ENCODE measurements at regions not wholly inside any gene's neighbourhood (a gene's known extent, or its start where the extent isn't known, plus 50 kb on each side); places are given as distances from the start of the nearest gene placed in this dataset.

DNA sequence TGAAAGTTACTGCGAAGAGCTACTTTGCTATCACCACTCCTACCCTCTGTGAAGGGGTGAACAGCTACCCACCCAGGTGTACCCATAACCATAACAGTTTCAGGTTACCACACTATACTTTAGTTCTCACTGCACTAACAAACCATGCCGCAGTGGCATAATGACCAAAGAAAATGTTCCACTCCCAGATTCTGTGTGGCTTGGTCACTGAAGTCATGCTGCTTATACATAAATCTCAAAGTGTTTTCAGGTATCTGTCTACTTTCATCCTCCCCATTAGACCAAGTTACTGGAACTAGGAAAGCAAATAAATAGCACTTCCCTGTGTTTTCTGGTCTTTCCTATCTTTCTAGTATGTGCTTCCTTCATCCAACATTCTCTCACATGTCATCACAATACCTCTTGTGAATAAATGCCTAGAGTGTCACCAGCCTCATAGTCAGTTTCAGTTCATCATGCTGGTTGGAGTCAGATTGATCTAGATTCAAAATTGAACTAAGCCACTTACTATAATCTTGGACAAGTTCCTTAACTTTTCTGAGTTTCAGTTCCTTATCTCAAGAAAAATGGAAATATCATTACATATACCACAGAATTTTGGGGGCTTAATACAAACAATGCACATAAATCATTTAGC, 293.6 kb downstream of the FSIP2 start:
- POLR2A ChIA-PET, result no interaction called here
- no peaks in the 10 kb centered on the region for H3K9me3 ChIP-seq (replicated peaks; ENCODE audit: control insufficient read depth, insufficient read depth, low read length)
- H3K9me1 ChIP-seq (replicated peaks; ENCODE audit: control insufficient read depth, extremely low read depth, insufficient read depth, low read length), result no peaks in the 10 kb centered on the region
- TF ChIP-seq POLR2A (IDR thresholded peaks at IDR 0.05; ENCODE audit: low read depth, low read length) (no peak), EZH2 (IDR thresholded peaks at IDR 0.05; ENCODE audit: borderline replicate concordance, low read depth, low read length, severe bottlenecking) (no peak), POLR2AphosphoS5 (IDR thresholded peaks at IDR 0.05; ENCODE audit: insufficient read depth, low read depth, low read length) (no peak), MYC (IDR thresholded peaks at IDR 0.05; ENCODE audit: low read depth, low read length) (no peak), FOS (IDR thresholded peaks at IDR 0.05; ENCODE audit: borderline replicate concordance, insufficient read depth, low read length) (no peak), GATA2 (IDR thresholded peaks at IDR 0.05; ENCODE audit: insufficient read depth, insufficient read length, low read depth, low read length) (no peak), JUN (IDR thresholded peaks at IDR 0.05; ENCODE audit: borderline replicate concordance, insufficient read depth, insufficient read length, low read depth) (no peak)
- TF ChIP-seq, protein P1, sequence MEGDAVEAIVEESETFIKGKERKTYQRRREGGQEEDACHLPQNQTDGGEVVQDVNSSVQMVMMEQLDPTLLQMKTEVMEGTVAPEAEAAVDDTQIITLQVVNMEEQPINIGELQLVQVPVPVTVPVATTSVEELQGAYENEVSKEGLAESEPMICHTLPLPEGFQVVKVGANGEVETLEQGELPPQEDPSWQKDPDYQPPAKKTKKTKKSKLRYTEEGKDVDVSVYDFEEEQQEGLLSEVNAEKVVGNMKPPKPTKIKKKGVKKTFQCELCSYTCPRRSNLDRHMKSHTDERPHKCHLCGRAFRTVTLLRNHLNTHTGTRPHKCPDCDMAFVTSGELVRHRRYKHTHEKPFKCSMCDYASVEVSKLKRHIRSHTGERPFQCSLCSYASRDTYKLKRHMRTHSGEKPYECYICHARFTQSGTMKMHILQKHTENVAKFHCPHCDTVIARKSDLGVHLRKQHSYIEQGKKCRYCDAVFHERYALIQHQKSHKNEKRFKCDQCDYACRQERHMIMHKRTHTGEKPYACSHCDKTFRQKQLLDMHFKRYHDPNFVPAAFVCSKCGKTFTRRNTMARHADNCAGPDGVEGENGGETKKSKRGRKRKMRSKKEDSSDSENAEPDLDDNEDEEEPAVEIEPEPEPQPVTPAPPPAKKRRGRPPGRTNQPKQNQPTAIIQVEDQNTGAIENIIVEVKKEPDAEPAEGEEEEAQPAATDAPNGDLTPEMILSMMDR (IDR thresholded peaks at IDR 0.05; ENCODE audit: extremely low read depth in 1 of 2, insufficient read depth in 1 of 2, low read depth in 1 of 2, low read length in 2 of 2), result no peak
- TF ChIP-seq, protein P2, sequence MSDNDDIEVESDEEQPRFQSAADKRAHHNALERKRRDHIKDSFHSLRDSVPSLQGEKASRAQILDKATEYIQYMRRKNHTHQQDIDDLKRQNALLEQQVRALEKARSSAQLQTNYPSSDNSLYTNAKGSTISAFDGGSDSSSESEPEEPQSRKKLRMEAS (IDR thresholded peaks at IDR 0.05; ENCODE audit: insufficient read depth, insufficient read length), result no peak
- no peaks in the 10 kb centered on the region for H4K20me1 ChIP-seq (replicated peaks; ENCODE audit: control insufficient read depth, extremely low read depth, insufficient read depth, low read length)
- H3K36me3 ChIP-seq (ENCODE audit: control insufficient read depth in 2 of 2, extremely low read depth in 1 of 2, insufficient read depth in 2 of 2, low read length in 2 of 2), result no peaks in the 10 kb centered on the region
- H3K4me2 ChIP-seq (ENCODE audit: insufficient read depth, low read length), result no peak overlapping the region
- dilution Hi-C loops (cut with MboI; ENCODE audit: extremely low pct_ligation_motif_present, low sequenced_read_pairs) (no loop called here), intact Hi-C loops (cut with micrococcal nuclease) (no loop called here)
- no peak overlapping the region for H3K4me3 ChIP-seq (replicated peaks in 1 of 3; ENCODE audit: insufficient read depth in 1 of 3, low read depth in 1 of 3, low read length in 3 of 3)
- no peak overlapping the region for H2AFZ ChIP-seq (ENCODE audit: low read depth, low read length)
- DNase-seq (ENCODE audit: low read depth, low spot score) (no peak), FAIRE-seq (no peak)
- no peaks in the 10 kb centered on the region for H3K4me1 ChIP-seq (ENCODE audit: control insufficient read depth, extremely low read depth, insufficient read depth, low read length)
- no TSS peak for BruUV-seq (replicated peaks)
- no peaks in the 10 kb centered on the region for H3K79me2 ChIP-seq (ENCODE audit: control insufficient read depth, insufficient read depth, low read length)
- H3K9ac ChIP-seq (replicated peaks; ENCODE audit: extremely low read depth, insufficient read depth, low read length), result no peak overlapping the region
- no peak overlapping the region for H3K27ac ChIP-seq (ENCODE audit: insufficient read depth, low read depth, low read length)
- CTCF ChIA-PET, result interaction anchor here (0.9 to 1.5 kb wide), 3 partner anchors 9 to 18 kb away, joined by 4 to 5 read pairs (median 5); no protein-coding TSS in a partner anchor
- no peaks in the 10 kb centered on the region for H3K27me3 ChIP-seq (ENCODE audit: control insufficient read depth in 2 of 2, insufficient read depth in 2 of 2, low read length in 2 of 2)

Data from endothelial cell of umbilical vein (primary cell).